ENCODE measurements at regions not wholly inside any gene's neighbourhood (a gene's known extent, or its start where the extent isn't known, plus 50 kb on each side); places are given as distances from the start of the nearest gene placed in this dataset.

DNA sequence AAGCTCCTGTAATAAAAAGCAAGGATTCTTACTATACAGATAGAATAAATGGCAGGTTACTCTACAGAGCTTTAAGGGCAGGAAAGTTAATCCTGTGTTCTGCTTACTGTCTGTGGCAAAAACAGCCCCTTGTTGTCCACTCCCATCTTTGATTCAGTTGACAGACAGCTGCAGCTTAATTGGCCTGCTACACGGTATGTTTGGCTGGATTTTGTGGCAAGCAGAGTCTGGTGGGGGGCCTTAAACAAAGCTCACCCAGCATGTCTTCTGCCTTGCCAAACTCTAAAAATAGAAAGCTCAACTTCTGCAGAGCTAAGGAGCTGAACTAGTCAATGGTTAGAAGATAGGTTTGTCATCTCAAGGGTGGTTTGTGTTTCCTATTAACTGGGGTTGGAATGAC is 407.2 kb downstream of the HLX start:
- Mint-ChIP-seq H3K4me3 (no peak overlapping the region), H3K36me3 (no peaks in the 10 kb centered on the region)

DNA sequence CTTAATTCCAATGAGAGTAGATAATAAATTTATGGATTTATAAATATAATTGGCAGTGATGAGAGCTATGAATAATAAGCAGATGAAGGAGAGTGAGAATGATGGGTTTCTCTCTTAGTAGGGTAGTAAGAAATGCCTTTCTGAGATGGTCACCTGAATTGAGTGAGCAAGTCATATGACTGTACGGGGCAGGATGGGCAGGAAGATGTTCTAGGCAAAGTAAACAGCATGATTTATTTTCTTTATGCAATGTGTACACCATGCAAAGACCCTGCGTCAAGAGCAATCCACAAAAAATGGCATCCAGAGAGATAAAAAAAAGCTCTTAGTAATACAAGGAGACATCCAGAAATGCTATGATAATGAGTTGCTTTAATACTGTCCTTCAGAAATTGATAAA is 409.9 kb downstream of the HLX start:
- H3K36me3 Mint-ChIP-seq: no peaks in the 10 kb centered on the region
- H3K27me3 Mint-ChIP-seq: no peaks in the 10 kb centered on the region
- H3K4me1 Mint-ChIP-seq (ENCODE audit: low read depth): no peaks in the 10 kb centered on the region
- no peak overlapping the region for H3K4me3 Mint-ChIP-seq
- H3K9me3 Mint-ChIP-seq (ENCODE audit: low read depth): no peaks in the 10 kb centered on the region
- H3K27ac Mint-ChIP-seq: no peak overlapping the region

More for the DNA sequence above, 407.2 kb downstream of the HLX start:
- peaks cover 9% of the 10 kb centered on the region for H3K27me3 Mint-ChIP-seq
- H3K4me1 Mint-ChIP-seq (ENCODE audit: low read depth): no peaks in the 10 kb centered on the region
- H3K27ac Mint-ChIP-seq: no peak overlapping the region
- H3K9me3 Mint-ChIP-seq (ENCODE audit: low read depth): no peaks in the 10 kb centered on the region

DNA sequence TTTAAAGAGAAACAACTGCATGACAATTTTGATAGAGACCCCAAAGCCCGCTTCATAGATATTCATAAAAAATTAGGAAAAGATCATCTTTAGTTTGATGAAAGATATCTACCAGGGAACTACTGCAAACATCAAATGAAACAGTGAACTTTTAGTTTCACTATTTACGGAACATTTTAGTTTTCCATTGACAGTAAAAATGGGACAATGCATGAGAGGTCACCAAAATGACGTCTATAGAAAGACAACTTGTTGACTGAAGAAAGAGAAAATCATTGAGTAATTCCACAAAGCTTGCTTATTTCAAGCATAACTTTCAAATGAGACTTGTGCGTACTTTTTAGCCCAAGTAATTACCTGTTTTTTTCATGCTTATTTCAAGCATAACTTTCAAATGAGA is 411.4 kb downstream of the HLX start:
- H3K4me1 Mint-ChIP-seq (ENCODE audit: low read depth): no peaks in the 10 kb centered on the region
- H3K27ac Mint-ChIP-seq: no peak overlapping the region
- H3K36me3 Mint-ChIP-seq: no peaks in the 10 kb centered on the region
- H3K9me3 Mint-ChIP-seq (ENCODE audit: low read depth): no peaks in the 10 kb centered on the region
- H3K27me3 Mint-ChIP-seq: no peaks in the 10 kb centered on the region
- H3K4me3 Mint-ChIP-seq: no peak overlapping the region

DNA sequence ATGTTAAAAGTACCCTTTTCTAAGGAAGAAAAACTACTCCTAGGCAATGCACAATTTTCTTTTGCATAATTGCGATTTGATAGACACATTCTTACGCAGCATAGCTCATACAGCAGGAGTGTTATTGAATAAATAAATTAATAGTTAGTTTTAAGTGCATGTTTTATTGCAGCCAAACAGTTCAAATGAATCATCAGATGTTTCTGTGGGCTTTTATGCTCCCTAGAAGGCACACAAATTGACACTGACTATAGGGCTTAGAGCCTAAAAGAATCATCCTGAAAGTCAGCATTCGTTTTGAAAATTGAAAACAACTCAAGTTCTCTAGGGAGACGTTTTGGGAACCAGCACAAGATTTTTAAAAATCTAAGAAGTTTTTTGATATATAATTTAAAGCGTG is 411.9 kb downstream of the HLX start:
- H3K9me3 Mint-ChIP-seq (ENCODE audit: low read depth): no peaks in the 10 kb centered on the region
- no peak overlapping the region for H3K4me3 Mint-ChIP-seq
- H3K27ac Mint-ChIP-seq: no peak overlapping the region
- no peaks in the 10 kb centered on the region for H3K27me3 Mint-ChIP-seq
- H3K4me1 Mint-ChIP-seq (ENCODE audit: low read depth): no peaks in the 10 kb centered on the region
- H3K36me3 Mint-ChIP-seq: no peaks in the 10 kb centered on the region

DNA sequence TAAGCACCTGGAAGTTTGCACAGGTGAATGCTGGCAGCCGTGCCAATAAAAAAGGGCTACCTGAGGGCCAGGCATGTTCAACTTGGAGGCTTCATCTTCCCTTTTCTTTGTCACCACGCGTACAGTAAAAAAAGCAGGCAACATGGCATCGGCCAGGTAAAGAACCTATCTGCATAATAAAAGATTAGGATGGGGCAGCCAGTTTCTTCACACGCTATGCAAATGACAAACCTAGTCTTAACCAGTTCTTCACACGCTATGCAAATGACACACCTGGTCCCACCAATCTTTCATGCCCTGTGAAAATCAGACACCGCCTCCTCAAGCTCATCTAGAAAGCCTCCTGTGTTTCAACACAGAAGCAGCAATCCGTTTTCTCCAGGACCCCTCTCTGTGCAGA is 413.4 kb downstream of the HLX start:
- Mint-ChIP-seq H3K4me1 (ENCODE audit: low read depth) (no peaks in the 10 kb centered on the region), H3K27ac (no peak overlapping the region), H3K4me3 (no peak overlapping the region), H3K27me3 (no peaks in the 10 kb centered on the region), H3K36me3 (no peaks in the 10 kb centered on the region), H3K9me3 (ENCODE audit: low read depth) (no peaks in the 10 kb centered on the region)

DNA sequence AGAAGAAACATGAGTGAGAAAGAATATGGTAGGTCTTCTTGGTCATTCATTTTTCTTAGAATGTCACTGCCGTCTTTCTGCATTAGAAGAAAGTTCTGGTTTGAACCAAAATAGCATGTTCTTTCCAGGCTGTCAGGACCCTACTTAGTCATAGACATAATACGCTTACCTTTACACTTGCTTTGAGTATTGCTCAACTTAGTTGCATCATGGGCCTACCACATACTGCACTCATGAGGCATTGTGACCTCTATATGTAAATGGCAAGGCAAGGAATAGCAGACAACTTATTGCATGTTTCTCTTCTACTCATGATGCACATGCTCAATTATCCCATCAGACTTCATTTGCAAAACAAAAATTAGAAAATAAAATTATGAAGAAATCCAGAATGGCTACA is 415.0 kb downstream of the HLX start:
- Mint-ChIP-seq H3K27ac (no peak overlapping the region), H3K27me3 (no peaks in the 10 kb centered on the region), H3K36me3 (no peaks in the 10 kb centered on the region), H3K4me1 (ENCODE audit: low read depth) (no peaks in the 10 kb centered on the region), H3K4me3 (no peak overlapping the region), H3K9me3 (ENCODE audit: low read depth) (no peaks in the 10 kb centered on the region)

DNA sequence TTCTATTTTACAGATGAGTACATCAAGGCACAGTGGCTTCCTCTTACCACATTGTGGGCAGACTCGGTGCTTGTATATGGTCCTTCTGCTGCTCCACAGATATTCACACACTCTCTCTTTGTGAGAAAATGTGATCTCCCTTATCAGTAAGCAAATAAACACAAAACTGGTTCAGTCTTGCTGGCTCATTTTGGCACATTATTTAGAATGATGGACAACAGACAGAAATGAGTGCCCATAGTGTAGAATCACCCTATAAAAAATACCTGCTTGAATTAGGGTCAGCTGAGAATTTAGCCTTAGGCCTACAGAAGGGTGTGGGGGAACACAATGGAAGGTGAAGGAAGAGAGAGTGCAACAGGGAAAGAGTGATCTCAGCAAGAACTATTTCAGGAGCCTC is 423.1 kb downstream of the HLX start:
- H3K4me3 Mint-ChIP-seq: no peak overlapping the region

DNA sequence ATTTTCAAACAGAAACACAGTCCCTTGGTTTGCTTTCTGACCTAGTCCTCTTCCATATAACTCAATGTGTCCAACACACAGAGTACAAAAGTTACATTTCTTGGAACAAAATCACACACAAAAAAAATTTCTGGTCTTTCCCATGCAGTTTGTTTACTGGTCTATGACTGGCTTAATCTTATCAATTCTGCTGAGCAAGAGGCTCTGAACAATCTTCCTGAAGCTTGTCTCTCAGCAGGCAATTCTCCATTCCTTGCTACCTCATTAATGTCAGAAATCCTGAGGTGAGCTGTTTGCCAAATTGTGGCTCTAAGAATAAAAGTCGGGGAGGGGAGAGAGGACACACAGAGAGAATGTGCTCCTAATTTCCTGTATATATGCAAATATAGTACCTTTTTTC is 423.6 kb downstream of the HLX start:
- Mint-ChIP-seq H3K4me3 (no peak overlapping the region), H3K27ac (no peak overlapping the region), H3K36me3 (no peaks in the 10 kb centered on the region), H3K9me3 (ENCODE audit: low read depth) (no peaks in the 10 kb centered on the region), H3K27me3 (peaks cover 19% of the 10 kb centered on the region), H3K4me1 (ENCODE audit: low read depth) (no peaks in the 10 kb centered on the region)

More for the DNA sequence above, 423.1 kb downstream of the HLX start:
- Mint-ChIP-seq H3K27ac (no peak overlapping the region), H3K36me3 (no peaks in the 10 kb centered on the region), H3K9me3 (ENCODE audit: low read depth) (no peaks in the 10 kb centered on the region), H3K4me1 (ENCODE audit: low read depth) (no peaks in the 10 kb centered on the region), H3K27me3 (peaks cover 19% of the 10 kb centered on the region)

DNA sequence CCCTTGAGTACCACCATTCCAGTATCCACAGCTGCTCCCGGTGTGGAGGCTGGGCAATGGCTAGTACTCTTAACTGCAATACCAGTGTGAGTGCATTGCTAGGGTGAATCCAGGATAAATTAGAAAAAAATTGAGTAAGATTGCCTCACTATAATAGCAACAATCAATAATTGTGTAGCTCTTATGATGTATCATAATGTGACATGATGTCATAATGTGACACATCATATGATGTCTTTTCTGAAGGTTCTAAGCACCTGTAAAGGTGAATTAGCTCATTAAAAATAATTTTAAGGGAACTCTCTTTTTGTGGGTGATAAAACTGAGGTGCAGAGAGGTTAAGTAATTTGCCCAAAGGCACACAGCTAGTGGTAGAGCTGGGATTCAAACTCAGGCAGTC is 424.4 kb downstream of the HLX start:
- Mint-ChIP-seq H3K4me3 (no peak overlapping the region), H3K27me3 (peaks cover 19% of the 10 kb centered on the region), H3K4me1 (ENCODE audit: low read depth) (no peaks in the 10 kb centered on the region), H3K9me3 (ENCODE audit: low read depth) (no peaks in the 10 kb centered on the region), H3K36me3 (no peaks in the 10 kb centered on the region), H3K27ac (no peak overlapping the region)

DNA sequence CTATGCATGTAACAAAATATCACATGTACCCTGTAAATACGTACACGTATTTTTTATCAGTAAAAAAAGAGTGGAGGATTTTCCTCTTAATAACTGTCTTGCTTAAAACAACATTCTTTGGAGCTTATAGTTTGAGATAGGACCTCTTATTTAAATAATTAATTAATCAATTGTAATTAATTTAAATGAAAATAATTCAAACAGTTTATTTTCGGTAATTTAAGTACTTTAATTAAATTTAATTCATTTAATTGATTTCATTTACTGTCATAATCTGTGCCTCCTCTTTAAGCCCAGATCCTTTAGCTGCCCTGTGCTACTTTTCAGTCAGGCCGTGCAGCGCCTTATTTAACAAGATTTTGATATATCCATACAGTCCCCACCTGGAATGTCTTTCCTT is 427.0 kb downstream of the HLX start:
- H3K27me3 Mint-ChIP-seq: peaks cover 13% of the 10 kb centered on the region
- no peak overlapping the region for H3K27ac Mint-ChIP-seq
- H3K4me1 Mint-ChIP-seq (ENCODE audit: low read depth): no peaks in the 10 kb centered on the region
- H3K4me3 Mint-ChIP-seq: no peak overlapping the region
- no peaks in the 10 kb centered on the region for H3K36me3 Mint-ChIP-seq
- no peaks in the 10 kb centered on the region for H3K9me3 Mint-ChIP-seq (ENCODE audit: low read depth)

DNA sequence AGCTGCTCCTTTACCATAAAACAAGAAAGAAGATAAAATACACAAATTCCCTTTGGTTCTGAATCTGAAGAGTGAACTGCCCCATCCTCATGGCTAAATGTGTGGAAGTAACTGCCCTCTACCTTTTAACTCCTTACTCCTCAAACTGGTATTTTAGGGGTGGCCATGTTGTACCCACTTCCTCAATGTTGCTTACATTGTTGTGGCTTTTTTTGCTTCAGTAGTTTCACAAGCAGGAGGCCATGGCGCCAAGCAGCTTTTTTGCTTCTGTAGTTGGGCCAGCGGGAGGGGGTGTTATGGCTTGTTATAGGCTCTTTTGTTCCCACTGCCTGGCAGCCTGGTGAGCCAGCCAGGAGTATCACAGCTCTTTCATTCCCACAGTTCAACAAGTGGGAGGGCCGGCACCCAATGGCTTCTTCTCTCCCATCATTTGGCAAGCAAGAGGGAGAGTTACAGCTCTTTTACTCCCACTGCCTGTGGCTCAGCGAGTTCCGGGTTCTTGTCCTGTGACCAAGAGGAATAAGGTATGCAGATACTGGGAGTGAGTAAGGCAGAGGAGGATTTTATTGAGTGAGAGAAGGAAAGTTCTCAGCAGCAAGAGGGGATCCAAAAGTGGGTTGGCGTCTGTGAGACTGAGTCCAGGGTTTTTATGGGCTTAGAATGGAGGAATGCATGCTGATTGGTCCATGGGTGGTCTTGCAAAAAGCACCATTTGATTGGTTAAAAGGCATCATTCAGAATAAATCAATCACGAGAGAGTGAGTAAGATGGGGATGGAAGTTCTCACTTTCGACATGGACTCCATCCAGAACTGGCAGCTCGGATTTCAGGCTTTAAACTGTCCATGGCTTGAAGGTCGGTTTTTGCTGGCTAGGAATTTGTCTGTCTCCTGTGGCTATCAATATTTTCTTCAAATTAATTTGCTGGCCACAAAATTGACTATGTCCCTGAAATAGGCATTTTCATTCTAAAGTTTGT is 429.6 kb downstream of the HLX start:
- no peak overlapping the region for H3K4me3 Mint-ChIP-seq
- H3K27me3 Mint-ChIP-seq: peaks cover 8% of the 10 kb centered on the region
- no peaks in the 10 kb centered on the region for H3K36me3 Mint-ChIP-seq
- H3K4me1 Mint-ChIP-seq (ENCODE audit: low read depth): no peaks in the 10 kb centered on the region
- no peak overlapping the region for H3K27ac Mint-ChIP-seq
- H3K9me3 Mint-ChIP-seq (ENCODE audit: low read depth): no peaks in the 10 kb centered on the region

DNA sequence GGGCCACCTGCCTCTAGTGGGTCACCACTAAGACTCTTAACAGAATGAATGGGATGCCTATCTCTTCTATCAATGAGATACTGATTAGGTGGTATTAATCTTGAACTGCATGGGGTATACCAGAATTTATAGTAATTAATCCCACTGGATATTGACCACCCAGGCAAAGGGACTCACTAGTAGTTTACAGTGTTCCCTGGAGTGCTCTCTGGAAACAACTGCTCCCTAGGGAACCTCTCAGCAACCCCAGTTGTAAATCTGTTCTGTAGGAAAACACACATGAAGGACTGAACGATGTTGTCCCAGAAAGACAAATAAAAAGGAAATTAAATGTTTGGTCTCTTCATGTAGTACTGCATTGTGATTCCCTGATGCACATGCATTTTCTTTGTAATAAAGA is 430.5 kb downstream of the HLX start:
- no peaks in the 10 kb centered on the region for H3K4me1 Mint-ChIP-seq (ENCODE audit: low read depth)
- H3K36me3 Mint-ChIP-seq: no peaks in the 10 kb centered on the region
- no peaks in the 10 kb centered on the region for H3K9me3 Mint-ChIP-seq (ENCODE audit: low read depth)

DNA sequence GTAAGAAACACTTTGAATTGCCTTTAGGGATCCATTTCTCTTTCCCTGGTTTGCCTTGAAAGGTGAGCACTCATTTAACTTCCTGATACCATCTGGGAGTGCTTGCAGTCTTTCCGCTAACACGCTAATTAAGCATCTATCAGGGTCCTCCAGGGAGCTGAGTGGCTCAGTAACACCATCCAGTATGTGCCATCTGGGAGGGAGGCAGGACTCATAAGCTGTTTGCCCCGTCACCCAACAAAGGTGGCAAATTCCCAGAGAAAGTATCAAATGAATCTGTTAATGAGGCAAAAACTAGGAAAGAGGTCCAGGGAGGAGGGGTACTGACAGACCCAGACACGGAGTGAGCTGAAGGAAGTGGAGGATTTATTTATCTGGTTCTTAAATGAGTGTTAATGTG is 430.9 kb downstream of the HLX start:
- Mint-ChIP-seq H3K36me3 (no peaks in the 10 kb centered on the region), H3K27ac (no peak overlapping the region), H3K4me1 (ENCODE audit: low read depth) (no peaks in the 10 kb centered on the region), H3K9me3 (ENCODE audit: low read depth) (no peaks in the 10 kb centered on the region), H3K4me3 (no peak overlapping the region), H3K27me3 (peaks cover 13% of the 10 kb centered on the region)

More for the DNA sequence above, 430.5 kb downstream of the HLX start:
- no peak overlapping the region for H3K4me3 Mint-ChIP-seq
- no peak overlapping the region for H3K27ac Mint-ChIP-seq
- peaks cover 10% of the 10 kb centered on the region for H3K27me3 Mint-ChIP-seq

DNA sequence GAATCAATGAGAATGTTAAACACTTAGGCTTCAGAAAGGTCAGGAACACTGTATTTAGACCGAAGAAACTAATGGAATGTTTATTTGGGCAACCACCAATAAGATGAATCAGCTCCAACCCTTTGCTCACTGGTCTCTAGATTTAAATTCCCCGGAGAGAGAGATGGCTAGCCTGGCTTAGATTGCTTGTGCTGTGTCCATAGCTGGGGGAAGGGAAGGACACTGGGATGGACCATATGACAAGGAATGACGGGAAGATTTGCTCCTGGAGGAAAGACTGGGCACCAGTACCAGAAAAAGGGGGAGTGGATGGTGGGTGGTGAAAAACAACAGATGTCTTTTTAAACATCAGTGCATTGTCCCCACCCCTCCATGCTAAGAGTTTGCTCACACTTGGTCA is 426.6 kb downstream of the DUSP10 start:
- H3K9me3 Mint-ChIP-seq (ENCODE audit: low read depth): no peaks in the 10 kb centered on the region
- H3K4me3 Mint-ChIP-seq: no peak overlapping the region
- H3K36me3 Mint-ChIP-seq: no peaks in the 10 kb centered on the region
- peaks cover 5% of the 10 kb centered on the region for H3K27me3 Mint-ChIP-seq
- no peaks in the 10 kb centered on the region for H3K4me1 Mint-ChIP-seq (ENCODE audit: low read depth)
- H3K27ac Mint-ChIP-seq: no peak overlapping the region

DNA sequence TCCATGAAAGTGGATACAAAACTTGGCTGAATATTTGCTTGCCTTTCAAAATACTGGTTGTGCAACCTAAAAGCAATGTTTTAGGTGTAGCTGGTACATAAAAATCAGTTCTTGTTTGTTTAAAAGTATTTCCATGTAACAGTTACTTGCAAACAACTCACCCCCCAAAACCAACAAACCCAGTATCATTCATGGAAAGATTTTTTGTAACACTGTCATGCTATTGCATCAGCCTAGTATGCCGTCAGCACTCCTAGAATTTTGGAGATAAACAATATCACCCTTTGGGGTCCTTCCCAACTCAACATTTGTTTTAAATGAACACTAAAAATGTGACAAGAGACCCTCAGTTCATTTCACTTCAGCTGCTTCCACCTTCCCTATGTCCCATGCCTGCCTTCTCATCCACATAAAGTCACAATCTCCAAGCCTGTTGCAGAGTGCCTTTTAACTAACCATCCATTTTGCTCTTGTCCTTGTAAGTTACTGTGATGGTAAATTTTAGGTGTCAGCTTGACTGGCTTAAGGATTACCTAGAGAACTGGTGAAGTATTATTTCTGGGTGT is 425.3 kb downstream of the DUSP10 start:
- no peaks in the 10 kb centered on the region for H3K9me3 Mint-ChIP-seq (ENCODE audit: low read depth)
- H3K27ac Mint-ChIP-seq: no peak overlapping the region
- peaks cover 7% of the 10 kb centered on the region for H3K27me3 Mint-ChIP-seq
- H3K4me3 Mint-ChIP-seq: no peak overlapping the region
- no peaks in the 10 kb centered on the region for H3K4me1 Mint-ChIP-seq (ENCODE audit: low read depth)
- H3K36me3 Mint-ChIP-seq: no peaks in the 10 kb centered on the region

DNA sequence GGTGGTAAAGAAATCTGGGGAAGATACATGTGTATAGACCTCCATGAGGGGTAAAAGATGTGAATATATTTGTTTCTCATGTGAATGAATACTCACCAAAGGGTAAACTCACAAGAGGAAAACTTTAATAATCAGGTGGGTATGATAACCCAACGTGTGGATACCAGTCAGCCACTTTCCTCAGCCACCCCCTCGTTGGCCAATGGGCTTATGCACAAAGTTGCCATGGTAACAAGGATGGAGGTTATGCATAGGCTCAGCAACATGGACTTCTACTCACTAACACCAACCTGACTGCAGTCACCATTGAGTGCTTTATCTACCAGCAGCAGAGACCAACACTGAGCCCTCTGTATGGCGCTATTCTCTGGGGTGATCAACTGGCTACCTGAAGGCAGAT is 424.4 kb downstream of the DUSP10 start:
- no peaks in the 10 kb centered on the region for H3K36me3 Mint-ChIP-seq
- H3K27me3 Mint-ChIP-seq: peaks cover 7% of the 10 kb centered on the region
- H3K4me1 Mint-ChIP-seq (ENCODE audit: low read depth): no peaks in the 10 kb centered on the region
- no peak overlapping the region for H3K4me3 Mint-ChIP-seq
- no peaks in the 10 kb centered on the region for H3K9me3 Mint-ChIP-seq (ENCODE audit: low read depth)
- no peak overlapping the region for H3K27ac Mint-ChIP-seq
